Small intestine (tissue), 7 donors: ENCODE measurements at regions not wholly inside any gene's neighbourhood (a gene's known extent, or its start where the extent isn't known, plus 50 kb on each side); places are given as distances from the start of the nearest gene placed in this dataset.

Experiments used
- DNase-seq, 2 donors: peaks; one replicate each; pipeline versions ENCODE4 v3.0.0 to v3.0.0-alpha.2; 2013
- FAIRE-seq: peaks from 2 replicates; lab custom pipeline; 2012; peaks lifted over from hg19 to GRCh38; lab: Jason Lieb, UNC
- H3K27ac ChIP-seq, 3 donors: one replicate each; pipeline ENCODE4 v1.5.1; 2013; ENCODE audit warnings: low read length in 2 of 3, mild to moderate bottlenecking in 2 of 3, control low read depth in 1 of 3, inconsistent platforms in 1 of 3, low read depth in 1 of 3, moderate library complexity in 1 of 3
- H3K27me3 ChIP-seq, 3 donors: one replicate each; pipeline ENCODE4 v1.6.1; 2013; ENCODE audit warnings: low read length in 3 of 3, inconsistent platforms in 1 of 3; ENCODE audit not compliant: control insufficient read depth in 3 of 3, insufficient read depth in 3 of 3
- H3K36me3 ChIP-seq, 3 donors: one replicate each; pipeline ENCODE4 v1.6.1; 2013; ENCODE audit warnings: low read length in 3 of 3, inconsistent platforms in 1 of 3, low read depth in 1 of 3, mild to moderate bottlenecking in 1 of 3, moderate library complexity in 1 of 3; ENCODE audit not compliant: control insufficient read depth in 3 of 3, insufficient read depth in 2 of 3
- H3K4me1 ChIP-seq, 3 donors: one replicate each; pipeline ENCODE4 v1.6.1; 2013; ENCODE audit warnings: low read length in 2 of 3, inconsistent platforms in 1 of 3, low read depth in 1 of 3, mild to moderate bottlenecking in 1 of 3, moderate library complexity in 1 of 3; ENCODE audit not compliant: control insufficient read depth in 3 of 3, insufficient read depth in 2 of 3
- H3K4me3 ChIP-seq, 3 donors: one replicate each; pipeline ENCODE4 v1.5.1; 2013; ENCODE audit warnings: low read length in 3 of 3, control low read depth in 1 of 3, inconsistent platforms in 1 of 3, low read depth in 1 of 3, mild to moderate bottlenecking in 1 of 3, moderate library complexity in 1 of 3
- H3K9me3 ChIP-seq, 2 donors: one replicate each; pipeline ENCODE4 v1.6.1; 2013; ENCODE audit warnings: low read depth in 1 of 2, low read length in 1 of 2; ENCODE audit not compliant: control insufficient read depth in 2 of 2, insufficient read depth in 1 of 2
- whole genome bisulfite sequencing, 3 donors: extraction: QIAGEN DNeasy Blood & Tissue Kit; methylation state at CpG; one replicate each; pipeline ENCODE4 v1.1.7; 2013; 5-methylcytosine and 5-hydroxymethylcytosine counted together
- donor health status: healthy with polysubstance abuse.
- donor health status: control.
- donor health status: control.
- donor health status: Bipolar disorder and iron deficiency.
- donor health status: healthy.

DNA sequence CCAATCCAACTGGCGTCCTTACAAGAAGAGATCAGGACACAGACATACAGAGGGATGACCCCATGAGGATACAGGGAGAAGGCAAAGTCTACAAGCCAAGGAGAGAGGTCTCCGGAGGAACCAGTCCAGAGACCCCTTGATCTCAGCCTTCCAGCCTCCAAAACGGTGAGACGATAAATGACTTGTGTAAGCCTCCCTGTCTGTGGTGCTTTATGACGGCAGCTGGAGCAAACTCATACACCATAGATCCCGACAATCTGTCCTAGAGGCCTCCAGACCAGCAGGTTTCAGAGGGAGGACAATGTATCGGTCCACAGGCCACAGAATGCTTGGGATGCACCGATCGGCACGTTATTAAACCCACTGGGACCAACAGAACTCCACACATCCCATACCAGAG, 383.3 kb downstream of the SHANK2 start:
- DNase-seq = no peak
- WGBS, 3 donors = 89 to 92% (median 89%) methylated on average over 10 of the region's 10 CpGs
- Histone ChIP-seq H3K27ac (no peak overlapping the region), H3K4me1 (no peaks in the 10 kb centered on the region), H3K36me3 (peaks cover 0 to 28% (median 0%) of the 10 kb centered on the region in 3 donors), H3K27me3 (no peaks in the 10 kb centered on the region), H3K9me3 (no peaks in the 10 kb centered on the region), H3K4me3 (no peak overlapping the region)
- no peak for FAIRE-seq

DNA sequence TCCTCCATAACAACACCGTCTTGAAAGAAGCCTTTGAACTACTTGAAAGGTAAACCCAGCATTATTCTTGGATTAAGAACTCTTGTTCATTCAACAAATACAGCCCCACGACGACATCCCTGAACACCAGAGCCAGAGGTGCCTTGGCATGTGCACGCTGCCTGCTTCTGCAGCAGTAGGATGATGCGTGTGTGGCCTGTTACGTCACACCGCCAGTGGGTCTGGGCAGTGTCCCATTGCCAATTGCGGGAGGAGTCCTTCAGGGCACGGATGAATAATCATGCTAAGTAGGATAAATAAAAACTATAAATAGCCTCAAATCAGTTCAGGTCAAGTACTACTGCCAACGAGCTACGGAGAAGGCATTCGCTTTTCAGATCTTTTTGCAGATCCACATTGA, 380.5 kb downstream of the SHANK2 start:
- Histone ChIP-seq H3K36me3 (peaks cover 0 to 23% (median 0%) of the 10 kb centered on the region in 3 donors), H3K27ac (no peak overlapping the region), H3K27me3 (no peaks in the 10 kb centered on the region), H3K9me3 (no peaks in the 10 kb centered on the region), H3K4me3 (no peak overlapping the region), H3K4me1 (no peaks in the 10 kb centered on the region)
- DNase-seq = no peak
- FAIRE-seq = no peak
- WGBS, 3 donors = 75 to 87% (median 86%) methylated on average over 12 of the region's 12 CpGs

DNA sequence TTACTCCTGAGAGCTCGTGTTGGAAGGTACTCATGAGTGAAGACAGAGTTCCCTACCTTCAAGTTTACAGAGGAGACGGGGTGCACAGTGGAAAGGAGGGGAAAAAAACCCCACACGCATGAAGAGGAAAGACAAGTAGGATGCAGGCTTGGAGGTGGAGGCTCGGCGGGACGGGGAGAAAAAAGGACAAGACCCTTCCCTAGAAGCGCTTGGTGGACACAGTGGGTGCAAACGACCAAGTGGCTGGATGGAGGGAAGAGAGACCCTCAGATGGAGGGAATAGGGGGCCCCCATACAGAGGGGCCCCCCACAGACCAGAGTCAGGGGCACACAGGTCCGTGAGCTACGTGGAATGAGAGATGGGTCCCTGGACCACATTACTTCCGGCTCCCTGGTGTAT, 380.1 kb downstream of the SHANK2 start:
- Histone ChIP-seq H3K4me1 (no peaks in the 10 kb centered on the region), H3K9me3 (no peaks in the 10 kb centered on the region), H3K36me3 (peaks cover 0 to 23% (median 0%) of the 10 kb centered on the region in 3 donors), H3K27ac (no peak overlapping the region), H3K27me3 (no peaks in the 10 kb centered on the region), H3K4me3 (no peak overlapping the region)
- no peak for DNase-seq
- 86 to 91% (median 86%) methylated on average over 11 of the region's 11 CpGs for WGBS, 3 donors
- FAIRE-seq = no peak

DNA sequence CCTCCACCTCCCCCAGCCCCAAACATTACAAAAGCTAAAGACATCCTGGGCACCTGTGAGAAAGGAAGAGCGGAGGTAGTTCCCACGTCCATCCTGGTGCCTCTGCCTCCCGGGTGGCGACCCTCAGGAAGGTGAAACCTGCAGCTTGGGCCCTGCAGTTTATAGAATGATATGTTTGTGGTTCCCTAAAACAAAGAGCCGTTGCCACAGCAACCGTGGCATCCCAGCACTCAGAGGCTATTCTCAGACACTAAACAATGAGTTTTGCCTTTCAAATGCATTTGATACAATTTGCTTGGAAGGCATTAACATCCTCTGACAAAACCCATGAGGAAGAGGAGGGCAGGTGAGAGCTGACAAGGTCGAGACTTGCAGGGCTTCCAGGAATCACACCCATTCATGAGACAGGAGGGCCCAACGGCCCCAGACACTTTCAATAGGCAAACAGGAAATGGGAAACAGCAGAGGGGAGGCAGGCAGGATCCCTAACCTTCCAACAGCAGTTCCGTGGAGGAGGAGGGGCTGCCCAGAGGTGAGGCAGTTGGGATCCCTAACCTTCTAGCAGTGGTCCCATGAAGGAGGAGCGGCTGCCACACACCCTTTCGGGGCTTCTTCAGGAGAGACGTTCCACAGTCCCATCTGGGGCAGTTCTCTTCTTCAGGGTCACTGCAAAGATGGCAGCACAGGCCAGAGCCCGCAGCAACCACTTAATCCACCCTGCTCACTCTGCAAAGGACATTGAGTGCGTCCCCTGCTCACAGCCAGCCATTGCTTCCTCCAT, 379.2 kb downstream of the SHANK2 start:
- Histone ChIP-seq H3K27ac (no peak overlapping the region), H3K27me3 (no peaks in the 10 kb centered on the region), H3K36me3 (peaks cover 0 to 25% (median 0%) of the 10 kb centered on the region in 3 donors), H3K4me1 (no peaks in the 10 kb centered on the region), H3K4me3 (no peak overlapping the region), H3K9me3 (no peaks in the 10 kb centered on the region)
- FAIRE-seq (no peak), DNase-seq (no peak)
- WGBS, 3 donors = 59 to 85% (median 72%) methylated on average over 14 of the region's 14 CpGs

DNA sequence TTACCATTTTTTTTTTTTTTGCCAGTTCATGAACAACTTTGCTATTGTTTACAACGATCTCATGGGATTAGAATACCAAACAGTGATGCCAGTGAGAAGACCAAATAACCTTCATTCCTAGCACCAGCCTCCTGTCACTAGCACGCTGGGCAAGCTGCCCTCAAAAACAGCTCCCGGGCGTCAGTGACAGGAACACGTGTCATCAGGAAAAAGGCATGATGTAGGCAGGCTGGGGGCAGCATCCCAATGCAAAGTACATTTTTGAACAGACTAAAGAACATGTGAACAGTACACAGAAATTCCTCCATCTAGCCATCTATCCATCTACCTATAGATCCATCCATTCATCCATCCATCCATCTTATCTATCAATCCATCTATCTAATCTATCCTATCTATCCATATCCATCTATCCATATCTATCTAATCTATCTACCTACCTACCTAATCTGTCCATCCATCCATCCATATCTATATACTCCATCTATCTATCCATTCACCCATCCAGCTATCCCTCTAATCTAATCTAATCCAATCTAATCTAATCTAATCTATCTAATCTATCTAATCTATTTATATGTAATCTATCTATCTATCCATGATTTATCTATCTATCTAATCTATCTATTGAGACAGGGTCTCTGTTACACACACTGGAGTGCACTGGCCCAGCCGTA, 378.5 kb downstream of the SHANK2 start:
- H3K27ac ChIP-seq = no peak overlapping the region
- no peaks in the 10 kb centered on the region for H3K9me3 ChIP-seq
- peaks cover 0 to 25% (median 0%) of the 10 kb centered on the region in 3 donors for H3K36me3 ChIP-seq
- DNase-seq (no peak), FAIRE-seq (no peak)
- no peaks in the 10 kb centered on the region for H3K4me1 ChIP-seq
- 81 to 90% (median 87%) methylated on average over 6 of the region's 6 CpGs for WGBS, 3 donors
- no peak overlapping the region for H3K4me3 ChIP-seq
- H3K27me3 ChIP-seq = no peaks in the 10 kb centered on the region

DNA sequence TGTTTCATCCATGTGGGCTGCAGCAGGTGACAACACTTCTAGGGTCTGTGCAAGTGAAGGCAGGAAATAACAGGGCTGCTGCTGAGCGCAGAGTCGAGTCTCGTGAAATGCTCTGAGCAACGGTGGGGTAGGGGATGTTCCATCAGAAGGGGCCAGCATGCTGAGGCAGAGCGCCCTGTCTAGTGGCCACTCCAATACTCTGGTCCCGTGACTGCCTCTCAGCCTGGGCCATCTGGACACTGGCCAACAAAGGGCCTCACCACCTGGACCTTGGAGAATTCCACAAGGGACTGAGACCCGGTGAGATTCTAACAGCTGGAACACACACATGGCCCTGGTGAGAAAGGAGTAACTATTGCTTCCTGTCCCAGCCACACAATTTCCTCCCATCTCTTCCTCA, 375.7 kb downstream of the SHANK2 start:
- 45 to 66% (median 52%) methylated on average over 7 of the region's 7 CpGs for WGBS, 3 donors
- H3K4me3 ChIP-seq = no peak overlapping the region
- no peaks in the 10 kb centered on the region for H3K4me1 ChIP-seq
- no peak overlapping the region for H3K27ac ChIP-seq
- no peaks in the 10 kb centered on the region for H3K9me3 ChIP-seq
- DNase-seq (no peak), FAIRE-seq (no peak)
- no peaks in the 10 kb centered on the region for H3K27me3 ChIP-seq
- H3K36me3 ChIP-seq = peaks cover 0 to 18% (median 0%) of the 10 kb centered on the region in 3 donors

DNA sequence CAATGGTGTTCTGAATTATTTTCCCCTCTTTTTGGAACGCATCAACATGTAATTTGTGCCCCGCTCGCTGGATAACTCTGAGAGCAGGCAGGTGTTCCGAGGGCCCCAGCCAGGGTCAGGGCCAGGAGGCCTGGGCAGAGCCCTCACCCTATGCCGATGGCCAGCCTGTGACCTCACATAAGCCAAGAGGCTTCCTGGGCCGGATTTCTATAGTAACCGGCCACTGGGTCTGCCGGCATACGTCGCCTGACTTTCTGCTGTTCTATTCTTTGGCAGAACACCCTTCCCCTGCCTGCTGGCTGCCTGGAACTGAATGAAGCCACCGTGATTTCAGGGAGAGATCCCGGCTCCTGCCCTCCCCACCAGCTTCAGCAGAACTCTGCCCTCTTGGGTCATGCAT, 375.2 kb downstream of the SHANK2 start:
- FAIRE-seq = no peak
- no peak for DNase-seq
- Histone ChIP-seq H3K27ac (no peak overlapping the region), H3K4me1 (no peaks in the 10 kb centered on the region), H3K4me3 (no peak overlapping the region), H3K36me3 (peaks cover 0 to 22% (median 0%) of the 10 kb centered on the region in 3 donors), H3K9me3 (no peaks in the 10 kb centered on the region), H3K27me3 (no peaks in the 10 kb centered on the region)
- WGBS, 3 donors = 73 to 92% (median 80%) methylated on average over 12 of the region's 12 CpGs

DNA sequence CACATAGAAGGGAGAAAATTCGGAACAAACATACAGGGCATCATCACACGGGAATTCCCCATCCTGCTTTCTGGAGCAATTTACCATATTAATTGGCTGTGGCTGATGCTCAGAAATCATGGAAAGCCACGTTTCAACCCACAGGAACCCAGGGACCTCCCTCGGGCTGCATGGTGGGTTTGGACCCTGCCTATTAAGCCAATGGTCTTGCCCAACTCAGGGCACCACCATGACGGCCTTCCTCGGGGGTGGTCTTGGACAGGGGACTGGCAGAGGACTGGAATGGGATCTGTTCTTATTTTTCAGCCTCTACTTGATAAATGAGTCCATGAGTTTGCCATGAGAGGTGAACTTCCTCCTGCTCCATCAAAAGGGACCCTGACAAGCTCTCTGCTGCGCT, 374.0 kb downstream of the SHANK2 start:
- Histone ChIP-seq H3K4me3 (no peak overlapping the region), H3K27ac (no peak overlapping the region), H3K36me3 (peaks cover 0 to 13% (median 0%) of the 10 kb centered on the region in 3 donors), H3K9me3 (no peaks in the 10 kb centered on the region), H3K27me3 (no peaks in the 10 kb centered on the region), H3K4me1 (no peaks in the 10 kb centered on the region)
- FAIRE-seq (no peak), DNase-seq (no peak)
- 84 to 87% (median 85%) methylated on average over 7 of the region's 7 CpGs for WGBS, 3 donors
